ENCODE measurements at regions not wholly inside any gene's neighbourhood (a gene's known extent, or its start where the extent isn't known, plus 50 kb on each side); places are given as distances from the start of the nearest gene placed in this dataset.

- H3K79me2 ChIP-seq (ENCODE audit: control insufficient read depth, insufficient read depth, low read length): no peaks in the 10 kb centered on the region
- H3K4me3 ChIP-seq: no peak overlapping the region
- POLR2A ChIA-PET: no interaction called here
- no peaks in the 10 kb centered on the region for H4K20me1 ChIP-seq (replicated peaks; ENCODE audit: control insufficient read depth, insufficient read depth, low read length)
- no peaks in the 10 kb centered on the region for H3K9me3 ChIP-seq (replicated peaks; ENCODE audit: control insufficient read depth, insufficient read depth, low read depth, low read length)
- H3K36me3 ChIP-seq (ENCODE audit: control insufficient read depth, insufficient read depth, low read length): no peaks in the 10 kb centered on the region
- in situ Hi-C loops (cut with MboI): no loop called here
- H3K27me3 ChIP-seq (ENCODE audit: control insufficient read depth in 2 of 2, insufficient read depth in 2 of 2, low read length in 2 of 2): no peaks in the 10 kb centered on the region
- CTCF ChIA-PET (ENCODE audit: low intra/inter-chr PET ratio): no interaction called here
- ATAC-seq (no peak), DNase-seq (ENCODE audit: extremely low read depth in 1 of 4, low spot score in 3 of 4) (no peak), FAIRE-seq (no peak)
- H3K4me2 ChIP-seq (ENCODE audit: insufficient read depth, low read length): no peak overlapping the region
- no peak overlapping the region for H2AFZ ChIP-seq (ENCODE audit: low read depth, low read length)
- H3K9ac ChIP-seq (ENCODE audit: insufficient read depth in 1 of 2, low read depth in 2 of 2, low read length in 2 of 2): no peak overlapping the region
- 0% methylated on average over 1 of the region's 1 CpG for whole genome bisulfite sequencing (ENCODE audit: insufficient coverage, low coverage, missing lambda C conversion rate)
- no peak overlapping the region for H3K27ac ChIP-seq (ENCODE audit: extremely low read depth, low read depth, low read length)
- no peaks in the 10 kb centered on the region for H3K4me1 ChIP-seq (replicated peaks in 1 of 2; ENCODE audit: control insufficient read depth in 2 of 2, insufficient read depth in 2 of 2, low read length in 2 of 2)
- no peak for TF ChIP-seq MTF1 (CRISPR knock-in tag; IDR thresholded peaks at IDR 0.05; ENCODE audit: borderline replicate concordance)
- TF ChIP-seq, protein P1, sequence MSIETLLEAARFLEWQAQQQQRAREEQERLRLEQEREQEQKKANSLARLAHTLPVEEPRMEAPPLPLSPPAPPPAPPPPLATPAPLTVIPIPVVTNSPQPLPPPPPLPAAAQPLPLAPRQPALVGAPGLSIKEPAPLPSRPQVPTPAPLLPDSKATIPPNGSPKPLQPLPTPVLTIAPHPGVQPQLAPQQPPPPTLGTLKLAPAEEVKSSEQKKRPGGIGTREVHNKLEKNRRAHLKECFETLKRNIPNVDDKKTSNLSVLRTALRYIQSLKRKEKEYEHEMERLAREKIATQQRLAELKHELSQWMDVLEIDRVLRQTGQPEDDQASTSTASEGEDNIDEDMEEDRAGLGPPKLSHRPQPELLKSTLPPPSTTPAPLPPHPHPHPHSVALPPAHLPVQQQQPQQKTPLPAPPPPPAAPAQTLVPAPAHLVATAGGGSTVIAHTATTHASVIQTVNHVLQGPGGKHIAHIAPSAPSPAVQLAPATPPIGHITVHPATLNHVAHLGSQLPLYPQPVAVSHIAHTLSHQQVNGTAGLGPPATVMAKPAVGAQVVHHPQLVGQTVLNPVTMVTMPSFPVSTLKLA (conservative IDR thresholded peaks at IDR 0.05): no peak
- H3K9me1 ChIP-seq (ENCODE audit: control insufficient read depth, insufficient read depth, low read length): no peaks in the 10 kb centered on the region
- intact Hi-C loops (cut with micrococcal nuclease): no loop called here
- no TSS peak for BruUV-seq (replicated peaks)
Measured at GRCh38 chr13:74443631-74444030, 309.4 kb upstream of the KLF12 start.

- Histone ChIP-seq H3K9me1 (ENCODE audit: control insufficient read depth, insufficient read depth, low read length) (no peaks in the 10 kb centered on the region), H3K4me1 (replicated peaks in 1 of 2; ENCODE audit: control insufficient read depth in 2 of 2, insufficient read depth in 2 of 2, low read length in 2 of 2) (no peaks in the 10 kb centered on the region), H3K9me3 (replicated peaks; ENCODE audit: control insufficient read depth, insufficient read depth, low read depth, low read length) (no peaks in the 10 kb centered on the region), H3K9ac (ENCODE audit: insufficient read depth in 1 of 2, low read depth in 2 of 2, low read length in 2 of 2) (no peak overlapping the region), H3K79me2 (ENCODE audit: control insufficient read depth, insufficient read depth, low read length) (no peaks in the 10 kb centered on the region), H4K20me1 (replicated peaks; ENCODE audit: control insufficient read depth, insufficient read depth, low read length) (no peaks in the 10 kb centered on the region), H3K4me2 (ENCODE audit: insufficient read depth, low read length) (no peak overlapping the region), H3K27me3 (ENCODE audit: control insufficient read depth in 2 of 2, insufficient read depth in 2 of 2, low read length in 2 of 2) (no peaks in the 10 kb centered on the region), H3K4me3 (no peak overlapping the region), H3K36me3 (ENCODE audit: control insufficient read depth, insufficient read depth, low read length) (no peaks in the 10 kb centered on the region), H2AFZ (ENCODE audit: low read depth, low read length) (no peak overlapping the region), H3K27ac (ENCODE audit: extremely low read depth, low read depth, low read length) (no peak overlapping the region)
- FAIRE-seq (no peak), DNase-seq (ENCODE audit: extremely low read depth in 1 of 4, low spot score in 3 of 4) (no peak), ATAC-seq (no peak)
- 0% methylated on average over 5 of the region's 5 CpGs for WGBS (ENCODE audit: insufficient coverage, low coverage, missing lambda C conversion rate)
- POLR2A ChIA-PET: no interaction called here
- in situ Hi-C loops (cut with MboI) (no loop called here), intact Hi-C loops (cut with micrococcal nuclease) (no loop called here)
- CTCF ChIA-PET (ENCODE audit: low intra/inter-chr PET ratio): no interaction called here
- BruUV-seq (replicated peaks): no TSS peak
- no peak for TF ChIP-seq ZNF318 (IDR thresholded peaks at IDR 0.05; ENCODE audit: borderline replicate concordance in 1 of 2, low read depth in 1 of 2)
- no peak for TF ChIP-seq PHB (CRISPR knock-in tag; IDR thresholded peaks at IDR 0.05)
- TF ChIP-seq TAL1 (IDR thresholded peaks at IDR 0.05): no peak
- no peak for TF ChIP-seq MIER1 (IDR thresholded peaks at IDR 0.05; ENCODE audit: low read depth)
Measured at GRCh38 chr13:74442751-74443150, 308.5 kb upstream of the KLF12 start.

Data from K562 (cell line).